Chondrocyte (in vitro differentiated cells): ENCODE measurements at regions not wholly inside any gene's neighbourhood (a gene's known extent, or its start where the extent isn't known, plus 50 kb on each side); places are given as distances from the start of the nearest gene placed in this dataset.

Experiments used
- DNase-seq: peaks from one replicate; pipeline ENCODE4 v3.0.0; 2021; ENCODE audit warnings: mixed read lengths, low spot score
- H3K27ac Mint-ChIP-seq: one replicate; pipeline ENCODE4 v1.8.0; 2021; ENCODE audit warnings: mild to moderate bottlenecking, moderate library complexity, mixed read lengths; ENCODE audit not compliant: unreplicated experiment
- H3K27me3 Mint-ChIP-seq: 2 replicates; pipeline ENCODE4 v1.8.0; 2021; ENCODE audit warnings: low read depth, mixed read lengths
- H3K36me3 Mint-ChIP-seq: 2 replicates; pipeline ENCODE4 v1.8.0; 2021; ENCODE audit warnings: low read depth, mixed read lengths
- H3K4me1 Mint-ChIP-seq: 2 replicates; pipeline ENCODE4 v1.8.0; 2021; ENCODE audit warnings: low read depth, mild to moderate bottlenecking, mixed read lengths
- H3K4me3 Mint-ChIP-seq: one replicate; pipeline ENCODE4 v1.8.0; 2021; ENCODE audit warnings: mild to moderate bottlenecking, moderate library complexity, mixed read lengths; ENCODE audit not compliant: unreplicated experiment
- H3K9me3 Mint-ChIP-seq: 2 replicates; pipeline ENCODE4 v1.8.0; 2021; ENCODE audit warnings: low read depth, mixed read lengths
- CTCF ChIP-seq: fragments of 200-600 bp; sonication (generic); IDR thresholded peaks from 2 replicates; pipeline ENCODE4 v1.5.0; 2021; ENCODE audit warnings: antibody characterized with exemption, mild to moderate bottlenecking, moderate library complexity

- Mint-ChIP-seq H3K9me3 (no peaks in the 10 kb centered on the region), H3K4me1 (peaks cover 29% of the 10 kb centered on the region), H3K27ac (no peak overlapping the region), H3K27me3 (no peaks in the 10 kb centered on the region), H3K36me3 (no peaks in the 10 kb centered on the region), H3K4me3 (no peak overlapping the region)
- no peak for TF ChIP-seq CTCF
- no peak for DNase-seq
Observed at GRCh38 chr14:94930690-94931089, 160.8 kb upstream of the GSC start.

- Mint-ChIP-seq H3K27me3 (no peaks in the 10 kb centered on the region), H3K4me3 (no peak overlapping the region), H3K9me3 (no peaks in the 10 kb centered on the region), H3K36me3 (no peaks in the 10 kb centered on the region), H3K27ac (no peak overlapping the region), H3K4me1 (peaks cover 19% of the 10 kb centered on the region)
- DNase-seq: no peak
- TF ChIP-seq CTCF: no peak
Observed at GRCh38 chr14:94929354-94929753, 159.4 kb upstream of the GSC start.

GRCh38 chr14:94926176-94926575, 156.3 kb upstream of the GSC start:
- no peak overlapping the region for H3K27ac Mint-ChIP-seq
- DNase-seq: no peak
- H3K4me3 Mint-ChIP-seq: no peak overlapping the region
- H3K9me3 Mint-ChIP-seq: peaks cover 10% of the 10 kb centered on the region
- H3K27me3 Mint-ChIP-seq: no peaks in the 10 kb centered on the region
- H3K36me3 Mint-ChIP-seq: no peaks in the 10 kb centered on the region
- peaks cover 22% of the 10 kb centered on the region for H3K4me1 Mint-ChIP-seq
- TF ChIP-seq CTCF: no peak

- H3K4me3 Mint-ChIP-seq: no peak overlapping the region
- H3K27ac Mint-ChIP-seq: no peak overlapping the region
- no peaks in the 10 kb centered on the region for H3K36me3 Mint-ChIP-seq
- H3K4me1 Mint-ChIP-seq: peaks cover 22% of the 10 kb centered on the region
- no peaks in the 10 kb centered on the region for H3K27me3 Mint-ChIP-seq
- DNase-seq: no peak
- H3K9me3 Mint-ChIP-seq: peaks cover 10% of the 10 kb centered on the region
- TF ChIP-seq CTCF: no peak
Observed at GRCh38 chr14:94925416-94926173, 155.7 kb upstream of the GSC start.

GRCh38 chr14:94924189-94924588, 154.3 kb upstream of the GSC start:
- no peak overlapping the region for H3K4me3 Mint-ChIP-seq
- peaks cover 22% of the 10 kb centered on the region for H3K4me1 Mint-ChIP-seq
- no peaks in the 10 kb centered on the region for H3K27me3 Mint-ChIP-seq
- no peak overlapping the region for H3K27ac Mint-ChIP-seq
- H3K9me3 Mint-ChIP-seq: peaks cover 10% of the 10 kb centered on the region
- H3K36me3 Mint-ChIP-seq: no peaks in the 10 kb centered on the region
- no peak for DNase-seq
- TF ChIP-seq CTCF: no peak
